ENCODE measurements at regions not wholly inside any gene's neighbourhood (a gene's known extent, or its start where the extent isn't known, plus 50 kb on each side); places are given as distances from the start of the nearest gene placed in this dataset.
"Not testable (repeated sequence)": the region's sequence is repeated elsewhere in the genome, so short reads cannot be mapped to it uniquely, and the experiment has no call there.

DNA sequence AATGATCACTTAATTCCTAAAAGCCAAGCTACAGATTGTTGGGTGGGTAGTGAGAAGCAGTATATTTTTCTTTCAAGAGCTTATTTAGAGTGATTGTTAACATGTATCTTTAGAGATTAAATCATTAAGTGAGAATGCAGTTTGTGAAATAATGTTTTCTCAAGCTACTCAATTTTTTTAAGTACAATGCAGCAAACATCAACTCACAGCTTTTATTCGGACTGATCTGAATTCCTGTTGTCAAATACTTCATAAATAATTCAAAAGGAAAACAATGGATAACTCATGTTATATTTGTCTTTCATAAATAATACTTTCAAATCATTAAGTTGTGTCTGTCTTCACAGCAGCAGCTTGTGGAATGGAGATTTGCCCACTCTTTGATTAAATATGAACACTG, 271.1 kb upstream of the DEPDC1 start:
- 16 to 40% methylated on average over 1 of the region's 1 CpG for WGBS, 2 donors
- FAIRE-seq (no peak), DNase-seq (no peak), ATAC-seq (no peak)
- Histone ChIP-seq H3K9me3 (no peaks in the 10 kb centered on the region), H3K27me3 (no peaks in the 10 kb centered on the region), H3K4me1 (no peaks in the 10 kb centered on the region), H3K36me3 (no peaks in the 10 kb centered on the region), H3K27ac (no peak overlapping the region), H3K4me3 (no peak overlapping the region)
- intact Hi-C loops (cut with DNase I), result no loop called here
- TF ChIP-seq, protein P1, sequence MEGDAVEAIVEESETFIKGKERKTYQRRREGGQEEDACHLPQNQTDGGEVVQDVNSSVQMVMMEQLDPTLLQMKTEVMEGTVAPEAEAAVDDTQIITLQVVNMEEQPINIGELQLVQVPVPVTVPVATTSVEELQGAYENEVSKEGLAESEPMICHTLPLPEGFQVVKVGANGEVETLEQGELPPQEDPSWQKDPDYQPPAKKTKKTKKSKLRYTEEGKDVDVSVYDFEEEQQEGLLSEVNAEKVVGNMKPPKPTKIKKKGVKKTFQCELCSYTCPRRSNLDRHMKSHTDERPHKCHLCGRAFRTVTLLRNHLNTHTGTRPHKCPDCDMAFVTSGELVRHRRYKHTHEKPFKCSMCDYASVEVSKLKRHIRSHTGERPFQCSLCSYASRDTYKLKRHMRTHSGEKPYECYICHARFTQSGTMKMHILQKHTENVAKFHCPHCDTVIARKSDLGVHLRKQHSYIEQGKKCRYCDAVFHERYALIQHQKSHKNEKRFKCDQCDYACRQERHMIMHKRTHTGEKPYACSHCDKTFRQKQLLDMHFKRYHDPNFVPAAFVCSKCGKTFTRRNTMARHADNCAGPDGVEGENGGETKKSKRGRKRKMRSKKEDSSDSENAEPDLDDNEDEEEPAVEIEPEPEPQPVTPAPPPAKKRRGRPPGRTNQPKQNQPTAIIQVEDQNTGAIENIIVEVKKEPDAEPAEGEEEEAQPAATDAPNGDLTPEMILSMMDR (IDR thresholded peaks at IDR 0.05), result no peak

DNA sequence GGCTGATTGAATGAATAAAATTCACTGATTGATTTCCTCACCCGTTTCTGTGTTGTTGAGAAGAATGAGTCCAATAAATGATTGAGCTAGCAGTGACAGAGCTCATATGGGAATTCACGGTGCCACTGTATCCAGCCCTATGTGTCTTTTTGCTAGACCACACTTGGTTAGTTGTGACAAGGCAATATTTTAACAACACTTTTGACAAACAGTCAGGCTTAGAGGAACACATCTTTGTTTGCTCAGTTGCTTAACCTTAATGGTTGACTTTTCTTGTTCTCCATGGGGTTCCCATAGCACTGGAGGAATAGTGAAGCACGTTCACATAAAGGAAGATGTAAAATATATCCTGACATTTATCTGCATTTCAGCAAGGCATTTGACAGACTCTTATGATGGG, 273.9 kb upstream of the DEPDC1 start:
- DNase-seq (no peak), ATAC-seq (no peak), FAIRE-seq (no peak)
- TF ChIP-seq, protein P1 (IDR thresholded peaks at IDR 0.05), result no peak
- no peaks in the 10 kb centered on the region for H3K4me1 ChIP-seq
- H3K36me3 ChIP-seq, result no peaks in the 10 kb centered on the region
- H3K27ac ChIP-seq, result no peak overlapping the region
- no peaks in the 10 kb centered on the region for H3K9me3 ChIP-seq
- H3K27me3 ChIP-seq, result no peaks in the 10 kb centered on the region
- intact Hi-C loops (cut with DNase I), result no loop called here
- WGBS, 2 donors, result 60 to 64% methylated on average over 3 of the region's 3 CpGs
- no peak overlapping the region for H3K4me3 ChIP-seq

DNA sequence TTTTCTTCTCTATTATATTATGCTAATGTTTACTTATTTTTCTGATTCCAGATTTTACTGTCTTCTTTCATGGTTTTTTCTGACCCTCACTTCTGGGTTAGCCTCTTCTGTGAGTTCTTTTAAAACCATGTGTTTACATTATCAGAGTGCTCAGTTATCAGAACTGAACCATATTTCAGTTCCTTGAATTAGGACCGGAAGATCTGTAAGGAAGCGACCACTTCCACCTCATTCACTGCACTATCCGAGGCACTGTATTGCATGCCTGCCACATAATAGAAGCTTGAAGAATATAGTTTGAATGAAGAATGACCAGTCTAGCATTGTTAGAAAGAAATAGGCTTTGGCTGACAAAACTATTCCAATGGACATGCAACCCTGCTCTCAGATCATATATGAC, 281.0 kb upstream of the DEPDC1 start:
- no peaks in the 10 kb centered on the region for H3K4me1 ChIP-seq
- no peak for ATAC-seq
- H3K4me3 ChIP-seq, result no peak overlapping the region
- FAIRE-seq, result no peak
- H3K36me3 ChIP-seq, result no peaks in the 10 kb centered on the region
- H3K27me3 ChIP-seq, result no peaks in the 10 kb centered on the region
- no peak overlapping the region for H3K27ac ChIP-seq
- WGBS, 2 donors, result 64 to 81% methylated on average over 3 of the region's 3 CpGs
- TF ChIP-seq, protein P1 (IDR thresholded peaks at IDR 0.05), result no peak
- DNase-seq, result no peak
- no peaks in the 10 kb centered on the region for H3K9me3 ChIP-seq
- intact Hi-C loops (cut with DNase I), result no loop called here

DNA sequence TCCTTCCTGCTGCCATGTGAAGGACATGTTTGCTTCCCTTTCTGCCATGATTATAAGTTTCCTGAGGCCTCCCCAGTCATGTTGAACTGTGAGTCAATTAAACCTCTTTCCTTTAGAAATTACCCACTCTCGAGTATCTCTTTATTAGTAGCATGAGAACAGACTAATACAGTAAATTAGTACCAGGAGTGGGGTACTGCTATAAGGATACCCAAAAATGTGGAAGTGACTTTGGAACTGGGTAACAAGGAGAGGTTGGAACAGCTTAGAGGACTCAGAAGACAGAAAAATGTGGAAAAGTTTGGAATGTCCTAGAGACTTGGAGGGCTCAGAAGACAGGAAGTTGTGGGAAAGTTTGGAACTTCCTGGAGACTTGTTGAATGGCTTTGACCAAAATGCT, 283.0 kb upstream of the DEPDC1 start:
- H3K4me1 ChIP-seq; ATAC-seq; FAIRE-seq; H3K27ac ChIP-seq; H3K9me3 ChIP-seq; intact Hi-C loops (cut with DNase I); DNase-seq; H3K4me3 ChIP-seq; H3K36me3 ChIP-seq; H3K27me3 ChIP-seq: not testable (repeated sequence)
- 47 to 58% methylated on average over 1 of the region's 1 CpG for whole genome bisulfite sequencing, 2 donors

DNA sequence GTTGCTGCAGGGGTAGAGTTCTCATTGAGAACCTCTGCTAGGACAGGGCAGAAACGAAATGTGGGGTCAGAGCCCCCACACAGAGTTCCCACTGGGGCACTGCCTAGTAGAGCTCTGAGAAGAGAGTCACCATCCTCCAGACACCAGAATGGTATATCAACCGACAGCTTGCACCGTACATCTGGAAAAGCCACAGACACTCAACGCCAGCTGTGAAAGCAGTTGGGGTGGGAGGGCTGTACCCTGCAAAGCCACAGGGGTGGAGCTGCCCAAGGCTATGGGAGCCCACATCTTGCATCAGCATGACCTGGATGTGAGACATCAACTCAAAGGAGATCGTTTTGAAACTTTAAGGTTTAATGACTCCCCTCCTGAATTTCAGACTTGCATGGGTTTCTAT, 284.0 kb upstream of the DEPDC1 start:
- Histone ChIP-seq H3K9me3 (no peaks in the 10 kb centered on the region), H3K27ac (no peak overlapping the region), H3K36me3 (no peaks in the 10 kb centered on the region), H3K27me3 (no peaks in the 10 kb centered on the region), H3K4me1 (no peaks in the 10 kb centered on the region), H3K4me3 (no peak overlapping the region)
- ATAC-seq (no peak), DNase-seq (no peak), FAIRE-seq (no peak)
- intact Hi-C loops (cut with DNase I), result no loop called here
- 47 to 52% methylated on average over 5 of the region's 5 CpGs for WGBS, 2 donors
- TF ChIP-seq, protein P1 (IDR thresholded peaks at IDR 0.05), result no peak

DNA sequence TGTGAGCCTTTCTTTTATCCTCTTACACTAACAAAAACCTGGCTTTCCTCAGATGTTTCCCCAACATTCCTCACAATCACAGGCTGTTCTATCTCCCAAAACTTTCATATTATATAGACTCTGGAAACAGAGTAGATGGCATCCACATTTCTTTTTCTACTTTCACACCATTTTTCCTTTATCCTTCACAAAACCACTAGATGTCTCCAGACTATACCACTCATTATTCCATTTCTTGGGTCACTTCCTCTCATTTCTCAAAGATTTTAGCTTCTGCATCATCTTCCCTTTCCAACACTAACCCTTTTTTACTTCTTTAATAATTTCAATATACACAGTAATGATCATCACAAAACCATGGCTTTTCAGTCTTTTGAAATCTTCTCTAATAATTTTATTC, 286.0 kb upstream of the DEPDC1 start:
- FAIRE-seq (no peak), ATAC-seq (no peak), DNase-seq (no peak)
- Histone ChIP-seq H3K36me3 (no peaks in the 10 kb centered on the region), H3K27ac (no peak overlapping the region), H3K4me3 (no peak overlapping the region), H3K4me1 (no peaks in the 10 kb centered on the region), H3K27me3 (no peaks in the 10 kb centered on the region), H3K9me3 (no peaks in the 10 kb centered on the region)
- intact Hi-C loops (cut with DNase I), result no loop called here
- TF ChIP-seq, protein P1 (IDR thresholded peaks at IDR 0.05), result no peak

Data from pancreas (tissue), 10 donors.